ENCODE measurements at regions not wholly inside any gene's neighbourhood (a gene's known extent, or its start where the extent isn't known, plus 50 kb on each side); places are given as distances from the start of the nearest gene placed in this dataset.

DNA sequence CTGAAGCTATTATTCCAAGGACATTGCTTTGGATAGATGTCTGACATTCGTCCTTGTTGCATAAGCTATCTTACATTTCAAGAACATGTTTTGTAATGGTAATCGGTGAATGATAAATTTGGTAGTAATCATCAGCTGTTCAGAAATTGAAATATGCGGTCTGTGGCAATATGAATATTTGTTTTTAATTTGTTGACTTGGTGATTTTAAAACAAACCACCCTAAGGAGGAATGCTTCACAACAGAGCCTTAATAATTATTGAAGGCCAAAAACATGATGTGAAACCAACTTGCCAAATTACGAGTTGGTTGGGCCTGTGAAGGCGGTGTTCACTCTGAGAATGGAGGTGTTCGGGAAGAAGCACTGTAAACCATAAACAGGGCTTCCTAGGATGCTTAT is 149.7 kb upstream of the TUT7 start:
- Histone ChIP-seq H3K27me3 (replicated peaks in 1 of 4; ENCODE audit: control extremely low read depth in 1 of 4, control insufficient read depth in 3 of 4, insufficient read depth in 4 of 4, low read length in 3 of 4) (peaks cover 0 to 5% (median 0%) of the 10 kb centered on the region in 4 experiments), H3K27ac (ENCODE audit: low read length in 2 of 2) (no peak overlapping the region), H3K9ac (ENCODE audit: low read length) (no peak overlapping the region), H3K4me1 (ENCODE audit: control insufficient read depth in 2 of 2, insufficient read depth in 2 of 2, low read length in 2 of 2) (no peaks in the 10 kb centered on the region), H2AFZ (ENCODE audit: insufficient read depth, low read depth, low read length, poor library complexity, severe bottlenecking) (no peak overlapping the region), H3K9me3 (ENCODE audit: control extremely low read depth in 1 of 3, control insufficient read depth in 2 of 3, insufficient read depth in 1 of 3, low read length in 2 of 3) (no peaks in the 10 kb centered on the region), H3K36me3 (replicated peaks in 1 of 2; ENCODE audit: control extremely low read depth in 1 of 2, control insufficient read depth in 1 of 2, extremely low read depth in 1 of 2, insufficient read depth in 2 of 2, low read length in 1 of 2) (no peaks in the 10 kb centered on the region), H3K79me2 (ENCODE audit: control insufficient read depth, insufficient read depth, low read length) (no peaks in the 10 kb centered on the region), H3K4me2 (replicated peaks; ENCODE audit: low read depth, low read length, poor library complexity, severe bottlenecking) (no peak overlapping the region), H3K4me3 (ENCODE audit: control extremely low read depth in 1 of 5, extremely low read depth in 1 of 5, insufficient read depth in 1 of 5, low read depth in 2 of 5, low read length in 4 of 5) (no peak overlapping the region), H4K20me1 (ENCODE audit: control insufficient read depth, insufficient read depth, low read length, poor library complexity, severe bottlenecking) (no peaks in the 10 kb centered on the region)
- H3K27ac Mint-ChIP-seq: no peak overlapping the region
- H3K27me3 Mint-ChIP-seq: peaks cover 31% of the 10 kb centered on the region
- H3K4me3 Mint-ChIP-seq: no peak overlapping the region
- WGBS (ENCODE audit: insufficient coverage): 92% methylated on average over 3 of the region's 6 CpGs
- intact Hi-C loops (cut with micrococcal nuclease): no loop called here
- no peaks in the 10 kb centered on the region for H3K9me3 Mint-ChIP-seq (ENCODE audit: insufficient read depth)
- no peak for DNase-seq
- no peak for TF ChIP-seq EZH2 (IDR thresholded peaks at IDR 0.05; ENCODE audit: borderline replicate concordance, insufficient read depth, low read depth, low read length, poor library complexity, severe bottlenecking)
- TF ChIP-seq, protein P1, sequence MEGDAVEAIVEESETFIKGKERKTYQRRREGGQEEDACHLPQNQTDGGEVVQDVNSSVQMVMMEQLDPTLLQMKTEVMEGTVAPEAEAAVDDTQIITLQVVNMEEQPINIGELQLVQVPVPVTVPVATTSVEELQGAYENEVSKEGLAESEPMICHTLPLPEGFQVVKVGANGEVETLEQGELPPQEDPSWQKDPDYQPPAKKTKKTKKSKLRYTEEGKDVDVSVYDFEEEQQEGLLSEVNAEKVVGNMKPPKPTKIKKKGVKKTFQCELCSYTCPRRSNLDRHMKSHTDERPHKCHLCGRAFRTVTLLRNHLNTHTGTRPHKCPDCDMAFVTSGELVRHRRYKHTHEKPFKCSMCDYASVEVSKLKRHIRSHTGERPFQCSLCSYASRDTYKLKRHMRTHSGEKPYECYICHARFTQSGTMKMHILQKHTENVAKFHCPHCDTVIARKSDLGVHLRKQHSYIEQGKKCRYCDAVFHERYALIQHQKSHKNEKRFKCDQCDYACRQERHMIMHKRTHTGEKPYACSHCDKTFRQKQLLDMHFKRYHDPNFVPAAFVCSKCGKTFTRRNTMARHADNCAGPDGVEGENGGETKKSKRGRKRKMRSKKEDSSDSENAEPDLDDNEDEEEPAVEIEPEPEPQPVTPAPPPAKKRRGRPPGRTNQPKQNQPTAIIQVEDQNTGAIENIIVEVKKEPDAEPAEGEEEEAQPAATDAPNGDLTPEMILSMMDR (IDR thresholded peaks at IDR 0.05): no peak
- no peak for ATAC-seq (ENCODE audit: low read depth)
- CTCF ChIA-PET: no interaction called here
- POLR2A ChIA-PET: no interaction called here
- no peaks in the 10 kb centered on the region for H3K4me1 Mint-ChIP-seq

DNA sequence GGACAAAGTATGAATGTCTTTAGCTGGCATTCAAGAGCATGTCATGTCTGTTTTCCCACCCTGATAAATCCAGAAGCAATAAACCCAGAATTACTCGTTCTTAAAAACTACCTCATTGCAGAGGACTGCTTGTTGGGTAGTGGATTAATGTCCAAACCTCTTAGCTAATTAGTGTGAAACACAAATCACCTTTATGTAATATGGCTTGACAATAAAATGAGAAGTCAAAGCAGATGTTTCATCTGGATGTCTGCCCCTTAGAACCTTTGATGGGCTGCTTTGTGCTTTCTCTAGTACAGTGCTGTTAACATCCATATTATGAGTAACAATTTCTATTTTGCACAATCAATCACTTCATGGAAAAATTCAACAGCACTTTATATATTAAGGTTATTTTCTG is 149.1 kb upstream of the TUT7 start:
- peaks cover 0 to 5% (median 0%) of the 10 kb centered on the region in 4 experiments for H3K27me3 ChIP-seq (replicated peaks in 1 of 4; ENCODE audit: control extremely low read depth in 1 of 4, control insufficient read depth in 3 of 4, insufficient read depth in 4 of 4, low read length in 3 of 4)
- H3K9ac ChIP-seq (ENCODE audit: low read length): no peak overlapping the region
- Mint-ChIP-seq H3K9me3 (ENCODE audit: insufficient read depth) (no peaks in the 10 kb centered on the region), H3K27ac (no peak overlapping the region), H3K4me1 (no peaks in the 10 kb centered on the region), H3K27me3 (peaks cover 35% of the 10 kb centered on the region), H3K4me3 (no peak overlapping the region)
- H3K36me3 ChIP-seq (replicated peaks in 1 of 2; ENCODE audit: control extremely low read depth in 1 of 2, control insufficient read depth in 1 of 2, extremely low read depth in 1 of 2, insufficient read depth in 2 of 2, low read length in 1 of 2): no peaks in the 10 kb centered on the region
- no peaks in the 10 kb centered on the region for H3K79me2 ChIP-seq (ENCODE audit: control insufficient read depth, insufficient read depth, low read length)
- DNase-seq: no peak
- no peak overlapping the region for H3K27ac ChIP-seq (ENCODE audit: low read length in 2 of 2)
- intact Hi-C loops (cut with micrococcal nuclease): no loop called here
- H3K4me3 ChIP-seq (ENCODE audit: control extremely low read depth in 1 of 5, extremely low read depth in 1 of 5, insufficient read depth in 1 of 5, low read depth in 2 of 5, low read length in 4 of 5): no peak overlapping the region
- ATAC-seq (ENCODE audit: low read depth): no peak
- H3K4me1 ChIP-seq (ENCODE audit: control insufficient read depth in 2 of 2, insufficient read depth in 2 of 2, low read length in 2 of 2): no peaks in the 10 kb centered on the region
- WGBS (ENCODE audit: insufficient coverage): no CpG with 5 or more reads among the region's 1 CpG
- TF ChIP-seq, protein P1 (IDR thresholded peaks at IDR 0.05): no peak
- no peak for TF ChIP-seq EZH2 (IDR thresholded peaks at IDR 0.05; ENCODE audit: borderline replicate concordance, insufficient read depth, low read depth, low read length, poor library complexity, severe bottlenecking)
- ChIA-PET POLR2A (no interaction called here), CTCF (no interaction called here)
- no peaks in the 10 kb centered on the region for H4K20me1 ChIP-seq (ENCODE audit: control insufficient read depth, insufficient read depth, low read length, poor library complexity, severe bottlenecking)
- no peaks in the 10 kb centered on the region for H3K9me3 ChIP-seq (ENCODE audit: control extremely low read depth in 1 of 3, control insufficient read depth in 2 of 3, insufficient read depth in 1 of 3, low read length in 2 of 3)
- no peak overlapping the region for H2AFZ ChIP-seq (ENCODE audit: insufficient read depth, low read depth, low read length, poor library complexity, severe bottlenecking)
- no peak overlapping the region for H3K4me2 ChIP-seq (replicated peaks; ENCODE audit: low read depth, low read length, poor library complexity, severe bottlenecking)
